Choroid plexus epithelial cell (primary cell): ENCODE measurements at regions not wholly inside any gene's neighbourhood (a gene's known extent, or its start where the extent isn't known, plus 50 kb on each side); places are given as distances from the start of the nearest gene placed in this dataset.

Experiments
- DNase-seq: peaks from one replicate; pipeline ENCODE4 v3.0.0-alpha.2; 2010; ENCODE audit warnings: low read depth
- H3K4me3 ChIP-seq: 2 replicates; pipeline ENCODE4 v1.5.1; 2011; ENCODE audit warnings: low read depth, mild to moderate bottlenecking, control low read depth, low read length, moderate library complexity
- TF ChIP-seq, protein P1 (sequence below): conservative IDR thresholded peaks from 2 replicates; pipeline ENCODE4 v1.5.1; 2011; ENCODE audit warnings: low read depth, mild to moderate bottlenecking, control low read depth, inconsistent platforms, low read length, moderate library complexity

DNA sequence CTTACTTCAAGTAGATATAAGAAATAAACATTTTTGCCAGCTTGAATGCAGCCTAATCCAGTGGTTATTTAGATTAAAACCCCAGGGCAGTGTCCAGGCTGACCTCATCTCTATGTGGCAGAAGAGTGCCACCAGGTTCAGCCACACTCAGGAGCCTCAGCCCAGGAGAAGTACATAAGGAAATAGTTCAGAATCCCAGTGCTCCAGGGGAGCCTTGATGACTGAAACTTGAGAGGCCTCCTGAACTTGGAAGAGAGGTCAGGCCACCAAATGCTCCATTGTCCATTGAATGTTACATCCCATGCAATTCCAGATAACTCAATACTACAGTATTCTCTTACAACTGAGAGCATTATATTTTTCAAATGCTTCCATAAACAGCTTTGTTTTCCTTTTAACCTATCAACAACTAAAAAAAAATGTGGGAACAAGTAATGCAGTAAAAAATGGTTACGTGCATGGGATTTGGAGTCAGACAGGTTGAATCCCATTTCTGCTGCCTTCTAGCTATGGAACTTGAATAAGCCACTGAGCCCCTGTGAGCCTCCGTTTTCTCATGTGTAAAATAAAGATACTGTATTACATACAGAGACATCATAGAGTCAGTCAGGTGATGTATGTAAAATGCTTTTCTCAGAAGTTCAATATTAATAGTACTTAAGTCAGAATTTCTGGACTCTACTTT, 248.0 kb downstream of the PLPP3 start:
- TF ChIP-seq, protein P1, sequence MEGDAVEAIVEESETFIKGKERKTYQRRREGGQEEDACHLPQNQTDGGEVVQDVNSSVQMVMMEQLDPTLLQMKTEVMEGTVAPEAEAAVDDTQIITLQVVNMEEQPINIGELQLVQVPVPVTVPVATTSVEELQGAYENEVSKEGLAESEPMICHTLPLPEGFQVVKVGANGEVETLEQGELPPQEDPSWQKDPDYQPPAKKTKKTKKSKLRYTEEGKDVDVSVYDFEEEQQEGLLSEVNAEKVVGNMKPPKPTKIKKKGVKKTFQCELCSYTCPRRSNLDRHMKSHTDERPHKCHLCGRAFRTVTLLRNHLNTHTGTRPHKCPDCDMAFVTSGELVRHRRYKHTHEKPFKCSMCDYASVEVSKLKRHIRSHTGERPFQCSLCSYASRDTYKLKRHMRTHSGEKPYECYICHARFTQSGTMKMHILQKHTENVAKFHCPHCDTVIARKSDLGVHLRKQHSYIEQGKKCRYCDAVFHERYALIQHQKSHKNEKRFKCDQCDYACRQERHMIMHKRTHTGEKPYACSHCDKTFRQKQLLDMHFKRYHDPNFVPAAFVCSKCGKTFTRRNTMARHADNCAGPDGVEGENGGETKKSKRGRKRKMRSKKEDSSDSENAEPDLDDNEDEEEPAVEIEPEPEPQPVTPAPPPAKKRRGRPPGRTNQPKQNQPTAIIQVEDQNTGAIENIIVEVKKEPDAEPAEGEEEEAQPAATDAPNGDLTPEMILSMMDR = no peak
- H3K4me3 ChIP-seq = no peak overlapping the region
- no peak for DNase-seq

DNA sequence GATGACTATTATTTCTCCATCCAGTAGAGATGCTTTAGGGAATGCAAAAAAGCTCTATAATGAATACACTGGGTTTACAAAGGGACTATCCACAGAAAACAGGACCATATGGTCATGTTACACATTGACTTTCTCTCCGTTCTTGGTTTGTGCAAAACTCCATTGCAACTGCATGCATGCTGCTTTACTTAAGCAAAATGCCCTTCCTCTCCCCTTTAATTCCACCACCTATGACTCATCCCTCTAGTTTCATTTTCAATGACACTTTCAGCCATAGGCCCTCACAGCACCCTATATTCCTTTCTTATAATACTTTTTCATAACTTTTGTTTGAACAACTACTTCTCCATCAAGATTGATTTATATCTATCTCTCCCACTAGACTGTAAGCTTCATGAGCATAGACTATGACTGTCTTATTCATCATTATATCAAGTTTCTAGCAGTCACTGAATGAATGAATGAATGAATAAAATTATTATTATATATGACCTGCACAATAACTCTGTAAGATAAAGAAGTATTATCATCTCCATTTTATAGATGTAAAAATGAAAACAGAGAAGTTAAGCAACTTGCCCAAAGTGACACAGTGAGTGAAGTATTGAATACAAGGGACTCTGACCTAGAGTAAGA, 248.9 kb downstream of the PLPP3 start:
- DNase-seq = peak; percentile 86
- H3K4me3 ChIP-seq = no peak overlapping the region
- TF ChIP-seq, protein P1 = no peak

DNA sequence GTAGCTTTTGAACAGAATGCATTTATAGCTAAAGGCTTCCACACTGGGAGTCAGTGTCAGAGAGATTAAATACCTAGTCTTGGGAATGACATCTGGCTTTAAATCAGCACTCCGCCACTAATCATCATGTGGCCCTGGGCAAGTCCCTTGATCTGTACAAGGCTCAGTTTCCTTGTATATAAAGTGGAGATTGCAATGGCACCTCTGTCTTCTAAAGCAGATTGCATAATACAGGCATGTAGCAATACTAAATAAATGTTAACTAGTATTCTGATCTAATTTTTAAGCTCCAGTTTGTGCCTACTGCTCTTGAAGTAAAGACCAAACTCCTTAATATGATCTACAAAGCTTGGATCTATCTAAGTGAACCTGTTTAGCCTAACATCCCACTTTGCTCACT, 249.4 kb downstream of the PLPP3 start:
- peak; percentile 28 for DNase-seq
- no peak overlapping the region for H3K4me3 ChIP-seq
- TF ChIP-seq, protein P1 = no peak

DNA sequence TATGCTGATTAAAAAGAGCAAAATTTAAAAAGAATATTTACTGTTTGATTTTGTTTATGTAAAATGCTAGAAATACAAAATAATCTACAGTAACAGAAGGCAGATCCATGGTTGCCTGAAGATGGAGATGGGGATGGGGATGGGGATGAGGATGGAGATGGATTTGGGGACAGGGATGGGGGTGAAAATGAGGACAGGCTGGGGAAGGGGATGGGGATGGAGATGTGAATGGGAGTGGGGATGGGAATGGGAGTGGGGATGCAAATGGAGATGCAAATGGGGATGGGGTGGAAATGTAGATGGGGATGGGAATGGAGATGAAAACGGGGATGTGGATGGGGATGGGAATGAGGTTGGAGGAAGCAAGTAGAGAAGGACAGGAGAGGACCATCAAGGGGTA, 252.2 kb downstream of the PLPP3 start:
- TF ChIP-seq, protein P1 = no peak
- DNase-seq = no peak
- no peak overlapping the region for H3K4me3 ChIP-seq

DNA sequence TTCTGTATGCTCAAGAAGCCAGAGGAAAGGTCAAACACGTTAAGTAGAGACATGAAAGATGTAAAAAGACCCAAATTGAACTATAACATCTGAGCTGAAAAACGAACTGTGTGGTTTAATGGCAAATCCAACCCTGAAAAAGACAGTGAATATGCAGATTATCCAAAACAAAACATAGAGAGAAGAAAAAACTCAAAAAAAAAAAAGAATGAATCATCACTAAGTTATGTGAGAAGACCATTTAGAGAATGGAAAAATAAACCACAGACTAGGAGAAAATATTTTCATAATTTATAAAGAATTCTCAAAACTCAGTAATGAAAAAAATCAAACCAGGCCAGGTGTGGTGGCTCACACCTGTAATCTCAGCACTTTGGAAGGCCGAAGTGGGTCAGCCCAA, 253.3 kb downstream of the PLPP3 start:
- peak; percentile 44 for DNase-seq
- TF ChIP-seq, protein P1 = no peak
- H3K4me3 ChIP-seq = no peak overlapping the region

DNA sequence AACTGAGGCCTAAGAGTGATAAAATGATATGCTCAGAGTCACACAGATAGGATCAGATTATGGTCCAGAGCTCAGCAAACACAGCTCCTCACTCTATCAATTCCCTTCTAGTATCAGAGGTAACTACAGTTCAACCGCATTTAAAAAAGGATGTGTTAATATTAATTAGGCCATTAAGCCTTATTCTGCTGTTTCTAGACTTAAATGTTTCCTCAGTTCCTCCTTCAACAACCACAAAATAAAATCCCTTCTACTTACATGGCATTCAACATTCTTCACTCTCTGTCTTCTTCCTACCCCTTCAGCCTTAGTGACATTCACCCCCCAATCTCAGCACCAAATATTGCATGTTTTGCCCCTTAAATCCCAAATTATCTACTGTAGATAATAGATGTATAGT, 254.9 kb downstream of the PLPP3 start:
- TF ChIP-seq, protein P1 = no peak
- no peak for DNase-seq
- H3K4me3 ChIP-seq = no peak overlapping the region

GRCh38 chr1:56322211-56322610, 257.2 kb downstream of the PLPP3 start:
- TF ChIP-seq, protein P1 = no peak
- no peak overlapping the region for H3K4me3 ChIP-seq
- no peak for DNase-seq
